A549 (cell line): ENCODE measurements at regions not wholly inside any gene's neighbourhood (a gene's known extent, or its start where the extent isn't known, plus 50 kb on each side); places are given as distances from the start of the nearest gene placed in this dataset.

ENCODE experiments used
- ATAC-seq, 2 experiments: fragments of 200-7000 bp in 1 of 2; fragments of >200 bp in 1 of 2; cut with Nextera tagmentation in 1 of 2; cut with Tn5 transposase in 1 of 2; 3 replicates each; pipeline versions ENCODE4 v1.8.0 to v1.9.1; 2018 to 2020; ENCODE audit warnings: mild to moderate bottlenecking in 1 of 2, moderate library complexity in 1 of 2
- CTCF ChIA-PET: fragments of 300-600 bp; sonication (Branson Sonifier 250); formaldehyde crosslinking; extraction: SDS; loops from one replicate; lab custom pipeline; 2021; ENCODE audit warnings: antibody characterized with exemption, inconsistent platforms; lab: Yijun Ruan, JAX
- POLR2A ChIA-PET: fragments of 350-600 bp; formaldehyde crosslinking; extraction: SDS; loops from one replicate; lab custom pipeline; 2021; ENCODE audit warnings: antibody characterized with exemption, inconsistent platforms; lab: Yijun Ruan, JAX
- DNase-seq, 2 experiments: peaks; one replicate each; pipeline versions ENCODE4 v3.0.0 to v3.0.0-alpha.2; 2011 to 2016; ENCODE audit warnings: low read depth in 1 of 2, low spot score in 1 of 2
- FAIRE-seq: peaks from 2 replicates; lab custom pipeline; 2011; peaks lifted over from hg19 to GRCh38; lab: Jason Lieb, UNC
- H3K27ac ChIP-seq, 2 experiments: fragments of >200 bp; sonication (Bioruptor Twin); formaldehyde crosslinking; 3 replicates each; pipeline ENCODE4 v1.5.1; 2016 to 2017
- H3K4me1 ChIP-seq: fragments of >200 bp; sonication (Bioruptor Twin); formaldehyde crosslinking; 3 replicates; pipeline ENCODE4 v1.6.1; 2016
- H3K4me2 ChIP-seq: fragments of >200 bp; sonication (Bioruptor Twin); formaldehyde crosslinking; 3 replicates; pipeline ENCODE4 v1.6.1; 2016
- H3K4me3 ChIP-seq: fragments of >200 bp; sonication (Bioruptor Twin); formaldehyde crosslinking; 3 replicates; pipeline ENCODE4 v1.5.1; 2016
- H3K9me3 ChIP-seq: fragments of >200 bp; sonication (Bioruptor Twin); formaldehyde crosslinking; 3 replicates; pipeline ENCODE4 v1.6.1; 2016
- ATOH8 ChIP-seq: fragments of 250-450 bp; sonication (Bioruptor Pico); IDR thresholded peaks from 2 replicates; pipeline ENCODE4 v1.5.0; 2020; ENCODE audit warnings: low read depth, mild to moderate bottlenecking, moderate library complexity
- BHLHE40 ChIP-seq: IDR thresholded peaks from 2 replicates; pipeline ENCODE4 v1.6.1; 2012; ENCODE audit warnings: low read depth, low read length, inconsistent platforms
- CBX2 ChIP-seq: fragments of 200-600 bp; sonication (generic); IDR thresholded peaks from 2 replicates; pipeline ENCODE4 v1.6.1; 2016; ENCODE audit warnings: low read depth, mild to moderate bottlenecking, borderline replicate concordance
- CEBPB ChIP-seq, 2 experiments: fragments of >200 bp in 1 of 2; sonication (Bioruptor Twin) in 1 of 2; formaldehyde crosslinking in 1 of 2; IDR thresholded peaks; 2 replicates each; pipeline ENCODE4 v1.6.1; 2012 to 2016
- CHD4 ChIP-seq: fragments of 200-600 bp; sonication (generic); IDR thresholded peaks from 2 replicates; pipeline ENCODE4 v1.6.1; 2016; ENCODE audit warnings: antibody characterized with exemption, mild to moderate bottlenecking, borderline replicate concordance
- EHF ChIP-seq: fragments of 250-450 bp; sonication (Bioruptor Pico); IDR thresholded peaks from 2 replicates; pipeline ENCODE4 v1.5.0; 2020; ENCODE audit warnings: mild to moderate bottlenecking
- EHMT2 ChIP-seq: fragments of 200-600 bp; sonication (generic); IDR thresholded peaks from 2 replicates; pipeline ENCODE4 v1.6.1; 2016; ENCODE audit warnings: antibody characterized with exemption, low read depth, mild to moderate bottlenecking, moderate library complexity
- ESRRA ChIP-seq: fragments of 150-350 bp; IDR thresholded peaks from 2 replicates; pipeline ENCODE4 v1.6.1; 2014; ENCODE audit warnings: mild to moderate bottlenecking, low read length, borderline replicate concordance
- FOXS1 ChIP-seq: fragments of 250-450 bp; sonication (Bioruptor Pico); IDR thresholded peaks from 2 replicates; pipeline ENCODE4 v1.5.0; 2020; ENCODE audit warnings: mild to moderate bottlenecking, moderate library complexity
- HDAC2 ChIP-seq: fragments of 200-600 bp; sonication (generic); IDR thresholded peaks from 2 replicates; pipeline ENCODE4 v1.6.1; 2016
- KDM1A ChIP-seq: fragments of 200-600 bp; sonication (generic); IDR thresholded peaks from 2 replicates; pipeline ENCODE4 v1.6.1; 2016; ENCODE audit warnings: low read depth, mild to moderate bottlenecking
- MAFK ChIP-seq: fragments of 450-650 bp; IDR thresholded peaks from 2 replicates; pipeline ENCODE4 v1.6.1; 2014; ENCODE audit not compliant: partially characterized antibody
- MAZ ChIP-seq: fragments of 150-350 bp; IDR thresholded peaks from 2 replicates; pipeline ENCODE4 v1.6.1; 2014; ENCODE audit warnings: antibody characterized with exemption, low read depth, low read length, borderline replicate concordance
- PHF8 ChIP-seq: fragments of 200-600 bp; sonication (generic); IDR thresholded peaks from 2 replicates; pipeline ENCODE4 v1.6.1; 2016; ENCODE audit warnings: low read depth, mild to moderate bottlenecking, antibody characterized with exemption, moderate library complexity, borderline replicate concordance
- RARB ChIP-seq: fragments of 250-450 bp; sonication (Bioruptor Pico); IDR thresholded peaks from 2 replicates; pipeline ENCODE4 v1.8.0; 2021; ENCODE audit warnings: mild to moderate bottlenecking, moderate library complexity
- RCOR1 ChIP-seq: fragments of 150-350 bp; IDR thresholded peaks from 2 replicates; pipeline ENCODE4 v1.6.1; 2014; ENCODE audit warnings: antibody characterized with exemption, low read length, low read depth
- RFX5 ChIP-seq: fragments of 450-650 bp; IDR thresholded peaks from 2 replicates; pipeline ENCODE4 v1.7.1; 2014; ENCODE audit warnings: antibody characterized with exemption, mild to moderate bottlenecking, moderate library complexity
- TFCP2L1 ChIP-seq: fragments of 250-450 bp; sonication (Bioruptor Pico); IDR thresholded peaks from 2 replicates; pipeline ENCODE4 v1.5.0; 2021; ENCODE audit warnings: mild to moderate bottlenecking
- TP53 ChIP-seq: fragments of 250-450 bp; sonication (Bioruptor Pico); IDR thresholded peaks from 2 replicates; pipeline ENCODE4 v1.5.0; 2021; ENCODE audit warnings: mild to moderate bottlenecking, moderate library complexity
- USF2 ChIP-seq: fragments of 450-650 bp; IDR thresholded peaks from 2 replicates; pipeline ENCODE4 v1.6.1; 2014; ENCODE audit warnings: antibody characterized with exemption
- ZC3H11A ChIP-seq: fragments of 450-650 bp; IDR thresholded peaks from 2 replicates; pipeline ENCODE4 v1.6.1; 2014; ENCODE audit warnings: antibody characterized with exemption, mild to moderate bottlenecking
- ZFP36 ChIP-seq: fragments of 450-650 bp; IDR thresholded peaks from 2 replicates; pipeline ENCODE4 v1.6.1; 2014; ENCODE audit warnings: borderline replicate concordance; ENCODE audit not compliant: partially characterized antibody
- ZNF302 ChIP-seq: fragments of 250-450 bp; sonication (Bioruptor Pico); IDR thresholded peaks from 2 replicates; pipeline ENCODE4 v1.9.0; 2021; ENCODE audit warnings: inconsistent platforms, mild to moderate bottlenecking, moderate library complexity
- WGBS: methylation state at CpG from one replicate; pipeline ENCODE4 v1.1.6; 2017; ENCODE audit errors: missing lambda C conversion rate; 5-methylcytosine and 5-hydroxymethylcytosine counted together
- TF ChIP-seq, protein P1 (sequence below): fragments of >200 bp; sonication (Bioruptor Twin); formaldehyde crosslinking; IDR thresholded peaks from 2 replicates; pipeline ENCODE4 v1.6.1; 2016

GRCh38 chr16:35750157-35750689 is 2290.8 kb downstream of the TP53TG3F start:
- FAIRE-seq: no peak
- 31% methylated on average over 9 of the region's 9 CpGs for WGBS
- Histone ChIP-seq H3K9me3 (no peaks in the 10 kb centered on the region; the same call in 2 of the 3 replicates), H3K4me2 (no peak overlapping the region), H3K27ac (no peak overlapping the region), H3K4me3 (no peak overlapping the region), H3K4me1 (no peaks in the 10 kb centered on the region)
- DNase-seq: no peak
- ChIA-PET POLR2A (no interaction called here), CTCF (no interaction called here)
- TF ChIP-seq FOXS1 (CRISPR knock-in tag) (no peak), TP53 (CRISPR knock-in tag) (no peak), EHF (no peak), RFX5 (no peak), RCOR1 (no peak), ZC3H11A (no peak), ESRRA (no peak), HDAC2 (no peak), EHMT2 (no peak), MAZ (no peak), RARB (no peak), KDM1A (no peak), ATOH8 (CRISPR knock-in tag) (no peak), CHD4 (no peak)
- TF ChIP-seq, protein P1, sequence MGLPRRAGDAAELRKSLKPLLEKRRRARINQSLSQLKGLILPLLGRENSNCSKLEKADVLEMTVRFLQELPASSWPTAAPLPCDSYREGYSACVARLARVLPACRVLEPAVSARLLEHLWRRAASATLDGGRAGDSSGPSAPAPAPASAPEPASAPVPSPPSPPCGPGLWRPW: no peak
- no peak for ATAC-seq

DNA sequence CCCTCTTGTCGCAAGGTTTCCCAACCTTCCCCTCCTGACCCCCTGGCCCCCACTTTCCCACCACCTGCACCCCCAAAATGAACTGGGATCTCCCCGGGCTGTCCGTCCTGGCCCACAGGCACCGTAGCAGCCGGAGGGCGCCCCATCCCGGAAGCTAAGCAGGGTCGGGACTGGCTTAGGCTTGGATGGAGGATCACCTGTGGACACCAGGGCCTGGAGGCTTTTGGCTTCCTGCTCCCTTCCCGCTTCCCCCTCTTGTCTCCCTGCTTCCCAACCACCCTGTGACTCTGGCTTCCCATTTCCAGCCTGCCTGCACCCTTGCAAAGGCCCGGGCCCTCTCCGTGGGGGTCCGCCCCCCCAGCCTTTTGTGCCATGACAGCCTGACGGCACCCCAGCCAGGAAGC is 2291.3 kb downstream of the TP53TG3F start:
- Histone ChIP-seq H3K4me1 (no peaks in the 10 kb centered on the region), H3K27ac (no peak overlapping the region), H3K9me3 (no peaks in the 10 kb centered on the region; the same call in 1 of the 3 replicates), H3K4me3 (no peak overlapping the region), H3K4me2 (no peak overlapping the region)
- ChIA-PET CTCF (no interaction called here), POLR2A (no interaction called here)
- ATAC-seq (no peak), DNase-seq (no peak), FAIRE-seq (no peak)
- WGBS: 26% methylated on average over 8 of the region's 13 CpGs
- TF ChIP-seq MAFK (no peak), ZNF302 (CRISPR knock-in tag) (no peak), RFX5 (no peak), USF2 (no peak), PHF8 (no peak), CEBPB (IDR thresholded peaks at IDR 0.05) (no peak)

- H3K4me2 ChIP-seq: no peak overlapping the region
- no peak for DNase-seq
- CTCF ChIA-PET: no interaction called here
- no peaks in the 10 kb centered on the region; the same call in 1 of the 3 replicates for H3K9me3 ChIP-seq
- TF ChIP-seq ZFP36: no peak
- no peak for TF ChIP-seq RCOR1
- TF ChIP-seq BHLHE40: no peak
- no peak for TF ChIP-seq CBX2
- no peak for TF ChIP-seq TFCP2L1 (CRISPR knock-in tag)
- TF ChIP-seq TP53 (CRISPR knock-in tag): no peak
- TF ChIP-seq, all 56 proteins: peak for 0
- Histone ChIP-seq H3K4me3 (no peak overlapping the region), H3K4me1 (no peaks in the 10 kb centered on the region), H3K27ac (no peak overlapping the region)
- POLR2A ChIA-PET: no interaction called here
- ATAC-seq: no peak
- 60% methylated on average over 19 of the region's 24 CpGs for WGBS
- FAIRE-seq: no peak
These were observed 2292.0 kb downstream of the TP53TG3F start for GRCh38 chr16:35751191-35751941.
